ENCODE measurements at regions not wholly inside any gene's neighbourhood (a gene's known extent, or its start where the extent isn't known, plus 50 kb on each side); places are given as distances from the start of the nearest gene placed in this dataset.

DNA sequence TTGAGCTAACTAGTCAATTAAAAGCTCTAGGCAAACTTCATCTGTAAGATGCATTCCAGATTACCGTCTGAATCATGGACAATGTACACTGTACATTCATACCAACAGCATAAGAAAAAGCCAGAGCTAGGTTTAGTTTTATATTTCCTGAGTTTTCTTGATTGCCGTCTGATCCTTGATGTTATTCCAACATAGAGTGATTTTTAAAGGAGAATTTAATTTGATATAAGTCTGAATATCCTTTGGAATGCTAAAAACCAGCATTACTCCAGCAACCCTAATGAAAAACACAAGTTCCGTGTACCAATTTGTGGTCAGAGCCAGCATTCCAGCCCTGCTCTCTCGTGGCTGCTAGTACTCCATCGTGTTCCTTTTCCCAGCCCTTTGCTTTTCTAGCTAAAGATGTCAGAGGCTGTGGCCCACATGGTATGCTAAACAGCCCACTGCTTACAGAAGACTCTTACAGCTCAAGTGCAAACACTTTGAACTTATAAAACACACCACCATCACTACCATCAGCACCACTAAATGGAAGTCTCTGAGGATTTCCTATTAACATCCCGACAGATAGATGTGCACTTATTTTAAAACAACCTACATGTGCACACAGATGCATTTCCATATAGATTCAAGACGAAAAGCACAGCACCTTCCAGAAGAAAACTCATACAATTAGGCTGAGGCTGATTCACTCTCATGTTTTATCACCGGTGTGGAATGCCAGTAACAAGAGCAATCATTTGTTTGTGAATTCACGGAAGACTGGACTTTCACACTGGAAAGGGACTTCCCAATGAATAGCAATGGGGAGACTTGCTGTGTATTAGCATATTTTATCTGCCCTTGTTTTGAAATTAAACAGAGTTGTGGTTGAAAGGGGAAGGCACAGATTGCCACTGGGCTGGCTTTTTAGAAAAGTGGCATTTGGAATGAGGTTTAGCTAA, 246.9 kb upstream of the GAS1 start:
- no peak overlapping the region for H3K18ac ChIP-seq (ENCODE audit: low read length)
- no peak overlapping the region for H2BK15ac ChIP-seq (ENCODE audit: low read length)
- no peak overlapping the region for H3K14ac ChIP-seq (ENCODE audit: low read length)
- H2AK5ac ChIP-seq (ENCODE audit: low read depth, low read length): no peak overlapping the region
- H2AFZ ChIP-seq (ENCODE audit: low read length): no peak overlapping the region
- no peak overlapping the region for H3K27ac ChIP-seq (replicated peaks; ENCODE audit: low read length)
- no peaks in the 10 kb centered on the region for H3K27me3 ChIP-seq (ENCODE audit: control insufficient read depth in 3 of 3, insufficient read depth in 3 of 3, low read depth in 1 of 3, low read length in 3 of 3)
- H3K9me3 ChIP-seq (replicated peaks in 1 of 2; ENCODE audit: control insufficient read depth in 2 of 2, insufficient read depth in 1 of 2, low read depth in 1 of 2, low read length in 2 of 2): no peaks in the 10 kb centered on the region
- H4K8ac ChIP-seq (ENCODE audit: low read depth, low read length): no peak overlapping the region
- no peak overlapping the region for H3K4me2 ChIP-seq (ENCODE audit: insufficient read depth, low read length, poor library complexity, severe bottlenecking)
- H3K79me1 ChIP-seq (ENCODE audit: low read depth, low read length): no peaks in the 10 kb centered on the region
- H4K91ac ChIP-seq (ENCODE audit: low read depth, low read length, poor library complexity): no peak overlapping the region
- H3K4ac ChIP-seq (ENCODE audit: low read length): no peak overlapping the region
- H3K4me3 ChIP-seq (ENCODE audit: low read length in 2 of 2): no peak overlapping the region
- H2BK12ac ChIP-seq (ENCODE audit: low read length): no peak overlapping the region
- H2BK120ac ChIP-seq (ENCODE audit: low read depth, low read length): no peak overlapping the region
- no peak overlapping the region for H3K23ac ChIP-seq (ENCODE audit: low read depth, low read length, poor library complexity)
- no peaks in the 10 kb centered on the region for H3K36me3 ChIP-seq (replicated peaks in 1 of 2; ENCODE audit: control insufficient read depth in 2 of 2, insufficient read depth in 2 of 2, low read length in 2 of 2)
- DNase-seq (ENCODE audit: low spot score): no peak
- H3K4me1 ChIP-seq (ENCODE audit: control insufficient read depth in 2 of 2, insufficient read depth in 1 of 2, low read depth in 1 of 2, low read length in 2 of 2): peaks cover 0 to 7% of the 10 kb centered on the region in 2 donors
- no peak overlapping the region for H2BK5ac ChIP-seq (ENCODE audit: low read length)
- H3K9ac ChIP-seq (ENCODE audit: low read depth, low read length, poor library complexity): no peak overlapping the region
- WGBS, 2 donors (ENCODE audit: extremely low coverage in 2 of 2, insufficient read length in 2 of 2, insufficient replicate concordance in 1 of 2): no CpG with 5 or more reads among the region's 9 CpGs

DNA sequence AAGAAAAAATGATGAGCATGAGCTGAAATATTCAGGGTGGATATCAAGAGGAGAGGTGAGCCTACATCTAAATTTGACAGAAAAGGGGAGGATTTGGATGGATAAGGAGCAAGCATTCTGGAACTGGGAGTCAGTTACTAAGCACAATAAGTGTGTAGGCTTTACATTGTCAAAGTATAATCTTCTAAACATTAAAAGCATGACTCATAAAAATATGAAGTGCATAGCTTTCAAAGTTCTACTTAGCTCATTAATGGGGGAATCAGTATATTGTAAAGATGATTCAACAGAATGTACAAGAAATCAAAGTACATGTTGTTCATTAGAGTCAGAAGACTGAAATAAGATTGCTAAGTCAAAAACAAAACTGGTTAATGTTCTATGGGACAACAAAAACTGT, 248.0 kb upstream of the GAS1 start:
- H2BK120ac ChIP-seq (ENCODE audit: low read depth, low read length): no peak overlapping the region
- no peak overlapping the region for H2BK15ac ChIP-seq (ENCODE audit: low read length)
- no peaks in the 10 kb centered on the region for H3K9me3 ChIP-seq (replicated peaks in 1 of 2; ENCODE audit: control insufficient read depth in 2 of 2, insufficient read depth in 1 of 2, low read depth in 1 of 2, low read length in 2 of 2)
- H4K8ac ChIP-seq (ENCODE audit: low read depth, low read length): no peak overlapping the region
- no peak overlapping the region for H3K27ac ChIP-seq (replicated peaks; ENCODE audit: low read length)
- no peak for DNase-seq (ENCODE audit: low spot score)
- no peak overlapping the region for H3K9ac ChIP-seq (ENCODE audit: low read depth, low read length, poor library complexity)
- H2BK12ac ChIP-seq (ENCODE audit: low read length): no peak overlapping the region
- no peaks in the 10 kb centered on the region for H3K36me3 ChIP-seq (replicated peaks in 1 of 2; ENCODE audit: control insufficient read depth in 2 of 2, insufficient read depth in 2 of 2, low read length in 2 of 2)
- H3K4me2 ChIP-seq (ENCODE audit: insufficient read depth, low read length, poor library complexity, severe bottlenecking): no peak overlapping the region
- H3K79me1 ChIP-seq (ENCODE audit: low read depth, low read length): no peaks in the 10 kb centered on the region
- H3K14ac ChIP-seq (ENCODE audit: low read length): no peak overlapping the region
- no peak overlapping the region for H4K91ac ChIP-seq (ENCODE audit: low read depth, low read length, poor library complexity)
- H3K4me3 ChIP-seq (ENCODE audit: low read length in 2 of 2): no peak overlapping the region
- no peaks in the 10 kb centered on the region for H3K27me3 ChIP-seq (ENCODE audit: control insufficient read depth in 3 of 3, insufficient read depth in 3 of 3, low read depth in 1 of 3, low read length in 3 of 3)
- H3K4ac ChIP-seq (ENCODE audit: low read length): no peak overlapping the region
- H3K18ac ChIP-seq (ENCODE audit: low read length): no peak overlapping the region
- no peak overlapping the region for H2BK5ac ChIP-seq (ENCODE audit: low read length)
- no peak overlapping the region for H2AK5ac ChIP-seq (ENCODE audit: low read depth, low read length)
- peaks cover 0 to 9% of the 10 kb centered on the region in 2 donors for H3K4me1 ChIP-seq (ENCODE audit: control insufficient read depth in 2 of 2, insufficient read depth in 1 of 2, low read depth in 1 of 2, low read length in 2 of 2)
- H2AFZ ChIP-seq (ENCODE audit: low read length): no peak overlapping the region
- H3K23ac ChIP-seq (ENCODE audit: low read depth, low read length, poor library complexity): no peak overlapping the region

DNA sequence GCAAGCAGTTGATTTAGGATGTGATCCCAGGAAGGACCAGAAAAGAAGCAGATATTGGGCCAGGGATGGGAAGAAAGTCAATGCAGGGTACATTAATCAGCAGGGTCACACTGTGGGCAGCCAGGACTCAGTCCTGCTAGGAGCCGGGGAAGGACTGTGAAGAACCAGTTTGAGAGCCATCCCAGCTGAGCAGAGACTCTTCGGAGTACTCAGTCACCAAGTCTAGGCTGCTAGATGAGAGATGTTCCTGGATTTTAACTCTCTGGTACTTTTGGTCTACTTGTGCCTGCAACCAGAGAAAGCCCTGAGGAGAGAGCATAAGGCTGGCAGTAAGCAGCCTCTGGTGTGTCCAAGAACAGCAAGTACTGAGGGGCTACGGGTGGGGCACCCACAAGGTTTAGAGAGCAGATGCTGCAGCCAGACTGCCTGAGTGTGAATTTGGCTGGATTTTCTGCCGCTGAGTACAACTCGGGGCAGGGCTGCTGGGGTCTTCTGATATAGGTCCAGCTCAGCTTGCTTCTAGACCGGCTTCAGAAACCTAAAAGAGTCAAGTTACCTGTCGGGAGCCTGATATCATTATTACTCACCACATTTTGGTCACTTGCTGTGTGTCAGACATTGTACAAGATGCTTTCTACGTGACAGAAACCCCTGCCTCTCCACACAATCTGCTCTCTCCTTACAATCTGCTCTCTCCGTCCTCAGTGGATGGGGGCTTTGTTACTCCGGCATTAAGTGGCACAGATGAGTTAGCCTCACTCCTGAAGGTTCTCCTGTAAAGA, 250.2 kb upstream of the GAS1 start:
- DNase-seq (ENCODE audit: low spot score): no peak
- H3K4me3 ChIP-seq (ENCODE audit: low read length in 2 of 2): no peak overlapping the region
- H4K91ac ChIP-seq (ENCODE audit: low read depth, low read length, poor library complexity): no peak overlapping the region
- no peak overlapping the region for H3K18ac ChIP-seq (ENCODE audit: low read length)
- no peak overlapping the region for H4K8ac ChIP-seq (ENCODE audit: low read depth, low read length)
- H3K9me3 ChIP-seq (replicated peaks in 1 of 2; ENCODE audit: control insufficient read depth in 2 of 2, insufficient read depth in 1 of 2, low read depth in 1 of 2, low read length in 2 of 2): no peaks in the 10 kb centered on the region
- no peak overlapping the region for H3K4me2 ChIP-seq (ENCODE audit: insufficient read depth, low read length, poor library complexity, severe bottlenecking)
- no peak overlapping the region for H2BK15ac ChIP-seq (ENCODE audit: low read length)
- no peak overlapping the region for H3K27ac ChIP-seq (replicated peaks; ENCODE audit: low read length)
- no peak overlapping the region for H3K4ac ChIP-seq (ENCODE audit: low read length)
- WGBS, 2 donors (ENCODE audit: extremely low coverage in 2 of 2, insufficient read length in 2 of 2, insufficient replicate concordance in 1 of 2): no CpG with 5 or more reads among the region's 10 CpGs
- H2AK5ac ChIP-seq (ENCODE audit: low read depth, low read length): no peak overlapping the region
- H2BK120ac ChIP-seq (ENCODE audit: low read depth, low read length): no peak overlapping the region
- H3K9ac ChIP-seq (ENCODE audit: low read depth, low read length, poor library complexity): no peak overlapping the region
- no peak overlapping the region for H2BK12ac ChIP-seq (ENCODE audit: low read length)
- no peaks in the 10 kb centered on the region for H3K79me1 ChIP-seq (ENCODE audit: low read depth, low read length)
- no peak overlapping the region for H2BK5ac ChIP-seq (ENCODE audit: low read length)
- no peaks in the 10 kb centered on the region for H3K36me3 ChIP-seq (replicated peaks in 1 of 2; ENCODE audit: control insufficient read depth in 2 of 2, insufficient read depth in 2 of 2, low read length in 2 of 2)
- peaks cover 0 to 7% of the 10 kb centered on the region in 2 donors for H3K4me1 ChIP-seq (ENCODE audit: control insufficient read depth in 2 of 2, insufficient read depth in 1 of 2, low read depth in 1 of 2, low read length in 2 of 2)
- H2AFZ ChIP-seq (ENCODE audit: low read length): no peak overlapping the region
- no peaks in the 10 kb centered on the region for H3K27me3 ChIP-seq (ENCODE audit: control insufficient read depth in 3 of 3, insufficient read depth in 3 of 3, low read depth in 1 of 3, low read length in 3 of 3)
- no peak overlapping the region for H3K23ac ChIP-seq (ENCODE audit: low read depth, low read length, poor library complexity)
- H3K14ac ChIP-seq (ENCODE audit: low read length): no peak overlapping the region

DNA sequence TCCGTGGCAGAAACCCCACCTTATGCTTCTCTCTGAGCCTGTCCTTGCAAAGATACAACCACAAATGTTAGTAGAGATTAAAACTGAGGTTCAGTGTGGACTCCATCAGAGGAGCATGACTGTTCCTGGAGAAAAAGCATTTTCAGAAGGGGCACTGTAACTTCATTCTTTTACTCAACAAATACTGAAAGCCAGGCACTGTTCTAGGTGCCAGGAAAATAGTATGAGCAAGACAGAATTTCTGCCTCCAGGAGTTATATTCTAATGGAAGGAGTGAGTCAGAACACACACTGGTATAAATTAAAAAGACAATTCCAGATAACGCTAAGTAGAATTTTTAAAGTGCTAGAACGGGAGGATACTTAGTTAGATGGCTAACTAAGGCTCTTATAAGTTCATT, 251.4 kb upstream of the GAS1 start:
- Histone ChIP-seq H2AK5ac (ENCODE audit: low read depth, low read length) (no peak overlapping the region), H2BK120ac (ENCODE audit: low read depth, low read length) (no peak overlapping the region), H3K9me3 (replicated peaks in 1 of 2; ENCODE audit: control insufficient read depth in 2 of 2, insufficient read depth in 1 of 2, low read depth in 1 of 2, low read length in 2 of 2) (no peaks in the 10 kb centered on the region), H3K23ac (ENCODE audit: low read depth, low read length, poor library complexity) (no peak overlapping the region), H2BK12ac (ENCODE audit: low read length) (no peak overlapping the region), H3K9ac (ENCODE audit: low read depth, low read length, poor library complexity) (no peak overlapping the region), H3K27ac (replicated peaks; ENCODE audit: low read length) (no peak overlapping the region), H3K27me3 (ENCODE audit: control insufficient read depth in 3 of 3, insufficient read depth in 3 of 3, low read depth in 1 of 3, low read length in 3 of 3) (no peaks in the 10 kb centered on the region), H4K8ac (ENCODE audit: low read depth, low read length) (no peak overlapping the region), H3K18ac (ENCODE audit: low read length) (no peak overlapping the region), H3K4me1 (ENCODE audit: control insufficient read depth in 2 of 2, insufficient read depth in 1 of 2, low read depth in 1 of 2, low read length in 2 of 2) (peaks cover 0 to 7% of the 10 kb centered on the region in 2 donors), H3K36me3 (replicated peaks in 1 of 2; ENCODE audit: control insufficient read depth in 2 of 2, insufficient read depth in 2 of 2, low read length in 2 of 2) (no peaks in the 10 kb centered on the region), H3K4me2 (ENCODE audit: insufficient read depth, low read length, poor library complexity, severe bottlenecking) (no peak overlapping the region), H3K4me3 (ENCODE audit: low read length in 2 of 2) (no peak overlapping the region), H2BK15ac (ENCODE audit: low read length) (no peak overlapping the region), H2BK5ac (ENCODE audit: low read length) (no peak overlapping the region), H4K91ac (ENCODE audit: low read depth, low read length, poor library complexity) (no peak overlapping the region), H3K14ac (ENCODE audit: low read length) (no peak overlapping the region), H3K79me1 (ENCODE audit: low read depth, low read length) (no peaks in the 10 kb centered on the region), H3K4ac (ENCODE audit: low read length) (no peak overlapping the region), H2AFZ (ENCODE audit: low read length) (no peak overlapping the region)
- DNase-seq (ENCODE audit: low spot score): no peak
- no CpG with 5 or more reads among the region's 3 CpGs for WGBS, 2 donors (ENCODE audit: extremely low coverage in 2 of 2, insufficient read length in 2 of 2, insufficient replicate concordance in 1 of 2)

Measured in neuronal stem cell (in vitro differentiated cells).